AG04450 (cell line): ENCODE measurements at regions not wholly inside any gene's neighbourhood (a gene's known extent, or its start where the extent isn't known, plus 50 kb on each side); places are given as distances from the start of the nearest gene placed in this dataset.

Source experiments
- CTCF ChIA-PET: fragments of 300-600, 350-600 bp; formaldehyde crosslinking; extraction: SDS; loops from one replicate; lab custom pipeline; 2022; ENCODE audit warnings: antibody characterized with exemption, inconsistent platforms; lab: Charles Lee
- POLR2A ChIA-PET: fragments of 350-600 bp; formaldehyde crosslinking; extraction: SDS; loops from one replicate; lab custom pipeline; 2021; ENCODE audit warnings: antibody characterized with exemption, inconsistent platforms; lab: Yijun Ruan, JAX
- DNase-seq: peaks from one replicate; pipeline ENCODE4 v3.0.0-alpha.2; 2011; ENCODE audit warnings: low read depth, low spot score
- H3K27ac ChIP-seq: one replicate; pipeline ENCODE4 v1.5.1; 2012; ENCODE audit warnings: low read depth, low read length, control low read depth
- H3K27me3 ChIP-seq: one replicate; pipeline ENCODE4 v1.6.0; 2012; ENCODE audit warnings: low read length; ENCODE audit not compliant: control insufficient read depth, insufficient read depth
- H3K4me3 ChIP-seq: 2 replicates; pipeline ENCODE4 v1.5.1; 2011; ENCODE audit warnings: mild to moderate bottlenecking, low read depth, low read length, control low read depth
- H3K9me3 ChIP-seq: 2 replicates; pipeline ENCODE4 v1.5.1; 2012; ENCODE audit warnings: low read length; ENCODE audit not compliant: control insufficient read depth, insufficient read depth
- CTCF ChIP-seq: IDR thresholded peaks from 2 replicates; pipeline ENCODE4 v1.5.1; 2011; ENCODE audit warnings: low read depth, low read length, control low read depth, inconsistent platforms

GRCh38 chr3:80770106-80771074 is 991.1 kb downstream of the GBE1 start:
- CTCF ChIA-PET: no interaction called here
- Histone ChIP-seq H3K9me3 (peaks cover 14% of the 10 kb centered on the region), H3K27ac (no peak overlapping the region), H3K4me3 (no peak overlapping the region), H3K27me3 (no peaks in the 10 kb centered on the region)
- no peak for TF ChIP-seq CTCF
- POLR2A ChIA-PET: no interaction called here
- no peak for DNase-seq

- no peak for DNase-seq
- no peak overlapping the region for H3K27ac ChIP-seq
- ChIA-PET CTCF (no interaction called here), POLR2A (no interaction called here)
- peaks cover 14% of the 10 kb centered on the region for H3K9me3 ChIP-seq
- TF ChIP-seq CTCF: no peak
- H3K4me3 ChIP-seq: no peak overlapping the region
- H3K27me3 ChIP-seq: no peaks in the 10 kb centered on the region
Observed at GRCh38 chr3:80769683-80770082, 991.8 kb downstream of the GBE1 start.

- POLR2A ChIA-PET: no interaction called here
- Histone ChIP-seq H3K27ac (no peak overlapping the region), H3K4me3 (no peak overlapping the region), H3K27me3 (no peaks in the 10 kb centered on the region), H3K9me3 (peaks cover 14% of the 10 kb centered on the region)
- DNase-seq: no peak
- TF ChIP-seq CTCF: no peak
- CTCF ChIA-PET: no interaction called here
Observed at GRCh38 chr3:80767604-80768003, 993.8 kb downstream of the GBE1 start.

- no peak overlapping the region for H3K4me3 ChIP-seq
- no peak for TF ChIP-seq CTCF
- no peak for DNase-seq
- POLR2A ChIA-PET: no interaction called here
- H3K9me3 ChIP-seq: peaks cover 3% of the 10 kb centered on the region; the same call in 1 of the 2 replicates
- no peak overlapping the region for H3K27ac ChIP-seq
- CTCF ChIA-PET: no interaction called here
- no peaks in the 10 kb centered on the region for H3K27me3 ChIP-seq
Observed at GRCh38 chr3:80754969-80755368, 987.2 kb upstream of the ROBO1 start.

- no peak for DNase-seq
- ChIA-PET CTCF (no interaction called here), POLR2A (no interaction called here)
- Histone ChIP-seq H3K27ac (no peak overlapping the region), H3K27me3 (no peaks in the 10 kb centered on the region), H3K9me3 (peaks cover 3% of the 10 kb centered on the region; the same call in 1 of the 2 replicates), H3K4me3 (no peak overlapping the region)
- TF ChIP-seq CTCF: no peak
Observed at GRCh38 chr3:80753021-80753420, 985.2 kb upstream of the ROBO1 start.
